ENCODE measurements at regions not wholly inside any gene's neighbourhood (a gene's known extent, or its start where the extent isn't known, plus 50 kb on each side); places are given as distances from the start of the nearest gene placed in this dataset.
"Not testable (repeated sequence)": the region's sequence is repeated elsewhere in the genome, so short reads cannot be mapped to it uniquely, and the experiment has no call there.

- CTCF ChIA-PET (ENCODE audit: unreplicated experiment); H3K36me3 ChIP-seq (ENCODE audit: insufficient read depth, low read length); BruUV-seq (replicated peaks); H3K4me2 ChIP-seq (ENCODE audit: low read length); H2AFZ ChIP-seq (ENCODE audit: low read length); H3K4me1 ChIP-seq (ENCODE audit: insufficient read depth, low read length, poor library complexity, severe bottlenecking); H4K20me1 ChIP-seq (ENCODE audit: insufficient read depth, low read length); H3K4me3 ChIP-seq (ENCODE audit: low read depth, low read length, poor library complexity, severe bottlenecking); H3K9me3 ChIP-seq (ENCODE audit: low read length); intact Hi-C loops (cut with micrococcal nuclease; ENCODE audit: unreplicated experiment); POLR2A ChIA-PET; DNase-seq (ENCODE audit: low spot score); H3K79me2 ChIP-seq (ENCODE audit: insufficient read depth, low read depth, low read length); H3K9me2 ChIP-seq (ENCODE audit: insufficient read depth, low read length); H3K27ac ChIP-seq (ENCODE audit: low read depth, low read length, poor library complexity, severe bottlenecking): not testable (repeated sequence)
Observed at GRCh38 chrX:13945787-13946186, 83.9 kb downstream of the GEMIN8 start.

- Histone ChIP-seq H3K27ac (ENCODE audit: low read depth, low read length, poor library complexity, severe bottlenecking) (no peak overlapping the region), H3K9me2 (ENCODE audit: insufficient read depth, low read length) (no peaks in the 10 kb centered on the region), H3K4me3 (ENCODE audit: low read depth, low read length, poor library complexity, severe bottlenecking) (no peak overlapping the region), H4K20me1 (ENCODE audit: insufficient read depth, low read length) (no peaks in the 10 kb centered on the region), H3K4me2 (ENCODE audit: low read length) (no peak overlapping the region), H2AFZ (ENCODE audit: low read length) (no peak overlapping the region), H3K9me3 (ENCODE audit: low read length) (no peaks in the 10 kb centered on the region), H3K79me2 (ENCODE audit: insufficient read depth, low read depth, low read length) (no peaks in the 10 kb centered on the region), H3K4me1 (ENCODE audit: insufficient read depth, low read length, poor library complexity, severe bottlenecking) (no peaks in the 10 kb centered on the region), H3K36me3 (ENCODE audit: insufficient read depth, low read length) (no peaks in the 10 kb centered on the region)
- intact Hi-C loops (cut with micrococcal nuclease; ENCODE audit: unreplicated experiment): no loop called here
- TF ChIP-seq EZH2phosphoT487 (IDR thresholded peaks at IDR 0.05; ENCODE audit: borderline replicate concordance, low read depth, low read length): no peak
- TF ChIP-seq CTCF (conservative IDR thresholded peaks at IDR 0.05; ENCODE audit: low read length): no peak
- DNase-seq (ENCODE audit: low spot score): no peak
- ChIA-PET POLR2A (interaction anchor here (0.6 to 0.7 kb wide), 2 partner anchors 12 to 1310 kb away, joined by 3 read pairs; no protein-coding TSS in a partner anchor), CTCF (ENCODE audit: unreplicated experiment) (no interaction called here)
- BruUV-seq (replicated peaks): no TSS peak
Observed at GRCh38 chrX:13940671-13941070, 89.0 kb downstream of the GEMIN8 start.

GRCh38 chrX:13939741-13940597, 89.7 kb downstream of the GEMIN8 start:
- no peak for TF ChIP-seq CTCF (conservative IDR thresholded peaks at IDR 0.05; ENCODE audit: low read length)
- no peak for TF ChIP-seq EZH2phosphoT487 (IDR thresholded peaks at IDR 0.05; ENCODE audit: borderline replicate concordance, low read depth, low read length)
- Histone ChIP-seq H4K20me1 (ENCODE audit: insufficient read depth, low read length) (no peaks in the 10 kb centered on the region), H3K36me3 (ENCODE audit: insufficient read depth, low read length) (no peaks in the 10 kb centered on the region), H3K9me3 (ENCODE audit: low read length) (no peaks in the 10 kb centered on the region), H2AFZ (ENCODE audit: low read length) (no peak overlapping the region), H3K27ac (ENCODE audit: low read depth, low read length, poor library complexity, severe bottlenecking) (no peak overlapping the region), H3K4me3 (ENCODE audit: low read depth, low read length, poor library complexity, severe bottlenecking) (no peak overlapping the region), H3K9me2 (ENCODE audit: insufficient read depth, low read length) (no peaks in the 10 kb centered on the region), H3K79me2 (ENCODE audit: insufficient read depth, low read depth, low read length) (no peaks in the 10 kb centered on the region), H3K4me1 (ENCODE audit: insufficient read depth, low read length, poor library complexity, severe bottlenecking) (no peaks in the 10 kb centered on the region), H3K4me2 (ENCODE audit: low read length) (no peak overlapping the region)
- no peak for DNase-seq (ENCODE audit: low spot score)
- BruUV-seq (replicated peaks): no TSS peak
- CTCF ChIA-PET (ENCODE audit: unreplicated experiment): no interaction called here
- intact Hi-C loops (cut with micrococcal nuclease; ENCODE audit: unreplicated experiment): no loop called here
- POLR2A ChIA-PET: interaction anchor here (0.6 to 0.7 kb wide), 2 partner anchors 12 to 1310 kb away, joined by 3 read pairs; no protein-coding TSS in a partner anchor

Measured in OCI-LY7 (cell line).